GM18519 (cell line): ENCODE measurements at regions not wholly inside any gene's neighbourhood (a gene's known extent, or its start where the extent isn't known, plus 50 kb on each side); places are given as distances from the start of the nearest gene placed in this dataset.

ENCODE experiments used
- ATAC-seq: cut with Tn5 transposase; IDR thresholded peaks from one replicate; pipeline ENCODE4 v1.9.1; 2021; ENCODE audit warnings: mild to moderate bottlenecking, moderate library complexity; ENCODE audit not compliant: unreplicated experiment, low FRiP score

DNA sequence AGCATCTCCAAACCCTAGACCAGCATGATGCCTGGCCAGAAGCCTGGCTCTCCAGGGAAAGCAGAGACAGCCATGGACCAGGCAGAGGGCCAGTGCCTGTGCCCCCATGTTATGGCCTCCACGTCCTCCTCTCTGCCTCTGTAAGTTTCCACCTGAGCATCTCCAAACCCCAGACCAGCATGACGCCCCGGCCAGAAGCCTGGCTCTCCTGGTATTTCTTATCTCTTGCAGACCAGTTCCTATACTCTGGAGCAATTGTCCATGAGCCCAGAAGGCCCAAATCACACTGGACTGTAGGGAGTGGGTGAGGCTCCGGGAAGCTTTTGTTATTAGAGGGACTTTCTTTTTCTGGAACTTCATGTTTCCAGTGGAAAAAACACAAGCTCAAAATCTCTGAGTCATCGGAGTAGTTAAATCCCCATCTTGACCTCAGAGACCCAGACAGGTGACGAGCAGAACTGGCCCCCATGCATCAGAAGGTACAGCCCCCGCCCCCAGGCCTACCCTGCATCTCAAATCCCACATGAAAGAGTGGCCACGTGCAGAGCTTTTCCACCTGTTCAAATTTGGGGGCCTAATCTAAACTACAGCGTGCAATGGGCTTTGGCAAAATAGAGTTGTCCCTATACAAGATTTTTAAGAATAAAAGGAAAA, 110.2 kb upstream of the FOXQ1 start:
- ATAC-seq, result no peak

DNA sequence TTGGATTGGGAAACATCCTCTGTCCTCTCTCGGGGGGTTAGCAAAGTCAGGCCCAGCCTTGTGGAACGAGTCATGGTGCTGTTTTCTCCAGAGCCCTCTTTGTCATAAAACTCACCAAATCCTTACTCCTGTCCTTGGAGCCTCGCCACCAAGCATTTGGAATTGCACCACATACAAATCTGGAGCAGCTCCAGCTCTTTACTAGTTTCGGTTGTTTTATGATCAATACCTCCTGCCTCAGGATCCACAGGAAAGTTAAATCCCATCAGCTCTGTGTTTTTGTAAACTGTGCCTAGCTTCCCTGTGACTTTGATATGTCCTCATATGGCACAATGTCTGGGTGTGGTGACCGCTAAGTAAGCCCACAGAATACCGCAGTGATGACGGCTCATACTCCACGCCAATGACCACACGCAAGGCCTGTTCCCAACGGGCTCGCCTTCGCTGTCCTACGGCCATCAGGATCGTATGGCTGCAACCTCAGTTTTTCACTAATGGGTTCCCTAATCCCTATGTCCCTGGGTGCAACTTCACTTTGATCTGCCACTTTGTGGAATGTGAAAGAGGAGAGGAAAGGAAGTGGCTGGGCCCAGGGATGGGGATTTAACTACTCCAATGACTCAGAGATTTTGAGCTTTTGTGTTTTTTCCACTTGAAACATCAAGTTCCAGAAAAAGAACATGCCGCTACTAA, 111.3 kb upstream of the FOXQ1 start:
- ATAC-seq, result no peak

DNA sequence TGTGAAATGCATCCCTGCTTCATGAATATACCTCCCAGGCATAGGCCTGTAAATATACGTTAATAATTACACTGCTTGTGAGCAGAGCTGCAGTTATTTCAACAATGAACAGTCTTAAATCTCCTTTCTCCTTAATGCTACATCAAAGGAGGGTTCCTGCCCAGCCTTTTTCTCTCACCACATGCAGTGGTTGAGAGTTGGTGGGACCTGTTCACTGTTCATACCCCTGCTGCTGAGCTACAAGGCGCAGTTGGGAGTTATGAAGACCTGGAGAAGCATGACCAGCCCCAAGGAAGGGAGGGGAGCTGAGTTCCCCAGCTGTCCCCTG, 111.9 kb upstream of the FOXQ1 start:
- no peak for ATAC-seq

DNA sequence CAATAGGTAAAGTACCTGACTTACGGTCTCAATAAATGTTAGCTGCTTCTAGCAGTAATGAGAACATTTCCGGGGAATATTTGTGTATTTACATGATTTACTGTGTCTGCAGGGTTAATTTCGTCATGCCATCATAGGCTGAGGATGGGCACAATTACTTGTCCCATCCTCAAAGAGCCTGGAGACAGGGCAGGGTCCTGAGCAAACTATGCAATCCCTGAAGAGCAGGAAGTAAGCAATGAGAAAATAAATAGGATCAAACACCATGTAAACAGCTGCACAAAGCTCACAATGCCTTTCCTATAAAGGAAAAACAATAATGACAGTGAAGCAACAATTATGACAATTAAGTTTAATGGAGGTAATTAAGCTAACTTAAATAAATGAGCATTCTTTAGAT, 114.6 kb upstream of the FOXQ1 start:
- ATAC-seq, result no peak

DNA sequence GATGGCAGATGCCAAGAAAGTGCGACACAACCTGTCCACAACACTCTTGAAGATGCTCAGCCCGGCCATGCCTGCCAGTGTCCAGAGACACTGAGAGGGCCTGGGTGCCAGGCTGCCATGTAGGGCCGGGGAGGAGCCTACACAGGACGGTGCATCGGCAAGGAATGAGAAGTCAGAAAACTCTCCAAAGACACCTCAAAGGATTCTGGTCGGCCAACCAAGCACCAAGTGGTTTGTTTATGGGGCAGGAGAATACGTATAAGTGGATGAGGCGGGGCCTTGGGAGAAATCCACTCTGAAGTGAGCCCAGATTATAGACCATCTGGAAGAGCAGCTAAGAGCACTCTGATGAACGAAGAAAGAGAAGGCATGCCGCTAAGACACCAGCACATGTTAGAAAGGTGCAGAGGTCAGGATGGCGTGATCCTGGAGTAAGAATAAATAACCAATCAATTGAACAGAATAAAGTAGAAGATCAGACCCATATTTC, 120.7 kb upstream of the FOXQ1 start:
- ATAC-seq, result no peak

DNA sequence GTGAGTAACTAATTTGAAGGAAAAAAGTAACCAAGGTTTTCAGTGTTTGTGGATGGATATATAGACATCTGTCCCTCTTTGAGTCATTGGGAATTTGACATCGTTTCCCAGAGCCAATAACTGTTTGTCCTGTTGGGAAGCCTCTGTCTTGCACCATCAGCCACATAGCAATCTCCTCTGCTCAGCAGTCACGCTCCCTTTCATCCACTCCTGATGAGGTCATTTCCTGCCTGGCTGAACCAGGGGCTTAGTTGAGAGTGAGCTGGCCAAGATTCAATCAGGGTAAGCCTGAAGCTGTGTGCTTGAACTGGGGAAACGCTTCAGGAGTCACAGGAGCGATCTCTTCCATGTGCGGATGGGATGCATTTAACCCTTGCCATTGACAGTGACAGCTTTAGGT, 121.5 kb upstream of the FOXQ1 start:
- ATAC-seq, result no peak

DNA sequence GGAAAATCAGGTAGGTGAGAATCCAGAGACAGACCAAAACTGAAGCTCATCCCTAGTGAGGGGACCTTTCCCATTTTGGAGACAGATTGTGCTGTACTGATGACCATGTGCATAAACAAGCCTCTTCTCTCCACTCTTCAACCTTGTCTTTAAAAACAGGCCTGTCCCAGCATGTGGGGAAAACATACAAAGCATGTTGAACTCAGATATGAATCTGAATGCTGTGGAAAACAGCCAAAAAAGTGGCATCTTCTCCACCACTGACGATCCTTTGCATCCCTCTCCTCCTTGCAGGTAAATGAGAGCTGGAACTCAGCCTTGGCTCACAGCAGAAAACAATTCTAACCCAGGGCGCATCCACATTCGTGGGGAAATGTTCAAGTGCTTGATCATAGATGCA, 123.7 kb upstream of the FOXQ1 start:
- no peak for ATAC-seq

DNA sequence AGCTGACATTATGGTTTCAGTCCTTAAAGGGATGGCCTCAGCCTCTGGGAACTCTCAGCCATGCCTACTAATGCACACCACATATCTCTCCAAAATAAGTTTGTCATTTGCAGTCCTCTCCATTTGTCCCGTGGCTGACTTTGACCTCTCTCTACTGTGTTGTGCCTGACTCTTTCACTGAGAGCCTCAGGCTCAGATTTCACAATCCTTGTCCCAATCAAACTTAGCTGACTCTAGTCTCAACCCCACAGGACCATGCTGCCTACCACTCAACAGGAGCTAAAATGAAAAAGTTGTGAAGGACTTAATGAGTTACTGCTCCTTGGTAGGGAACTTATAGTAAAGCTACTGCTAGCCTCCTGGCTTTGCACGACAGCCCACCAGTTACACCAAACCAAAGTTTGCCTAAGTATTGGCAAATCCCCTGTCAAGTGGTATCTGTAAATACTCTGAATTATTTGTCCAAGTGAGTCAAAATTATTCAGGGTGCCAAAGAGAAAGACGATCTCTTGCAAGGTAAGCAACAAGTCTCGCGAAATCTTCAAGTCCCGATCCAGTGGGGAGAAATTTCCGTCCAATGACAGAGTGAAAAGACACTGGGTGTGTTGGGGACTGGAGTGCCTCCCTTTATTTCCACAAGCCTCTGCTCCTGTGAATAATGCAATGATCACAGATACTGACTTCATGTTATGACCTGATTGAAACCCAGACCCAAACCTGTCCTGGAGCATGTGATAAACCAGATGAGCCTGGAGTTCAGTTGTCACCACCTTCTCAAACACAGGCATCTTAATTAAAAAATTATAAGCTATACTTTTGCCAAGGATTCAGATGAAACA, 124.4 kb upstream of the FOXQ1 start:
- no peak for ATAC-seq

DNA sequence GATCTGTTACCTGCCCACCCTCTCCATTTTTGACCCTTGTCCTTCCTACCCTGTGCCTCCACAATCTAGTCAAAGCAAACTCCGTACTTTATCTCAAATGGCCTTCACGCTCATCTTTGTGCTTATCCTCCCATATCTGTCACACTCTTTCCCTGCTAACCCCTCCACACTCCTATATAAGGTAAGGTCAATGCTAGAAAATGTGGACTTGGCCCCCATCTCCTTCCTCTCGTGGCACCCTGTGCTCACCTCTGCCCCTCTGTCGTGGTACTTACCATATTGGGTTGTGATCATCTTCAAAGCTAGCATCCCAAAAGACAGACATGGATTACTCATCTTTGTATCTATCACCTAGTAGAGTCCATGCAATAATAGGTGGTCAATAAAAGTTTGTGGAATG, 127.6 kb upstream of the FOXQ1 start:
- no peak for ATAC-seq

DNA sequence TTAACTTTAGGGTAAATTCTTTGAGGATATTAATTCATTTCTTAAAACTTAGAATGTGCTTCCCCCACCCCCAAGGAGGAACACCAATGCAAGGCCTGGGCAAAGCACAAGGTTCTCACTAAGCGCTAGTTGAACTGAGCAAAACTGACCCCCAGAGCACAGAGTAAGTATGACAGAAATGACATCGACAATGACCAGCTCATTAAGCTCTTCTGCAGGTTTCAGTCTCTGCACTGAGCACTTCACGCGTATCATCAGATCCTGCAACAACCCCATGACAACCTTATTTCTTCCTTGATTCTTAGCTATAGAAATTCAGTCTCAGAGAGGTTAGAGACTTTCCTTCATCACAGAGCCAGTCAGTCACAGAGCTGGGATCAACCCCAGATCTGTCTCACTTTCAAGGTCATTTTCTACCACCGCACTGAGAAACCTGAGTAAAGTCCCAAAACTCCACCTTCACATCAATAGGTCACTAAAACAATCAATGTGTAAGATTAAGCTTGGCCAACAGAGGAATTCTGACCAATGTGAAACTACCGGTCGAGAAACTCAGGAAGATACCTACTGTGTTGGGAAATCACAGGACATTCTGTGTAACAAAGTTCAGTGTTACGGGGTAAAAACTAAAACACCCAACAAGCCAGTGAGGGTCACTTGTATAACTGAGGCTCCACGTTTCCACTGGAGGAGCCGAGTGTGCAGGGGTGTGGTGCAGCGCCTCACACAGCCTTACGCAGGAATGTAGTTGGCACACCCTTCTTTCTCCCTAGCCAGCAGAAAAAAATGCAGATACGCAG, 129.0 kb upstream of the FOXQ1 start:
- ATAC-seq, result no peak

DNA sequence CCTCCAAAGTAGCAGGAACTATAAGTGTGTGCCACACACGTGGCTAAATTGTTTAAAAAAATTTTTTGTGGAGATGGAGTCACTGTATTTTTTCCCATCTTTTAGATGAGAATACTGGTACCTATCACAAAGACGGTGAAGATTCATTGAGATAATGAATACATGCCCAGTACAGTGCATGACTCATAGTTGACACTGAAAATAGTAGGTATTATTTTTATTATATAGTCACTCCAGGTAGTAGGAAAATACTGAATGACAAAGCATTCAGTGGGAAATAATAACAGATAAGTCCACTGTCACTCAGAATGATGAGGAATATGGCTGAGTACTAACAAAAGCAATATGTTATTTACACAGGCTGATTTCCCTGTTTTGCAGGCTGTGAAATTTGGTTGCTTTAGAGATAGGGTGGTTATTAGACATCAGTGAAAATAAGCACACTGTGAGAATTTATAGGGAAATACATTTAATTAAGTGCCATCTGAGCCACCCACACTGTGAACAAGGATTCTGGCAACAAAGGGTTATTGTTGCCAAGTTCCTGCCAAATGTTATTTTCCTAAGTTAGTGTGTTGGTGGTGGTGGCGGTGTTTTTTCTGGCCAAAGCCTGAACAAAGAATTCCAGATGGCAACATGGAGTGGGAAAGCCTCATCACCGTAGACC, 129.8 kb upstream of the FOXQ1 start:
- ATAC-seq, result no peak

DNA sequence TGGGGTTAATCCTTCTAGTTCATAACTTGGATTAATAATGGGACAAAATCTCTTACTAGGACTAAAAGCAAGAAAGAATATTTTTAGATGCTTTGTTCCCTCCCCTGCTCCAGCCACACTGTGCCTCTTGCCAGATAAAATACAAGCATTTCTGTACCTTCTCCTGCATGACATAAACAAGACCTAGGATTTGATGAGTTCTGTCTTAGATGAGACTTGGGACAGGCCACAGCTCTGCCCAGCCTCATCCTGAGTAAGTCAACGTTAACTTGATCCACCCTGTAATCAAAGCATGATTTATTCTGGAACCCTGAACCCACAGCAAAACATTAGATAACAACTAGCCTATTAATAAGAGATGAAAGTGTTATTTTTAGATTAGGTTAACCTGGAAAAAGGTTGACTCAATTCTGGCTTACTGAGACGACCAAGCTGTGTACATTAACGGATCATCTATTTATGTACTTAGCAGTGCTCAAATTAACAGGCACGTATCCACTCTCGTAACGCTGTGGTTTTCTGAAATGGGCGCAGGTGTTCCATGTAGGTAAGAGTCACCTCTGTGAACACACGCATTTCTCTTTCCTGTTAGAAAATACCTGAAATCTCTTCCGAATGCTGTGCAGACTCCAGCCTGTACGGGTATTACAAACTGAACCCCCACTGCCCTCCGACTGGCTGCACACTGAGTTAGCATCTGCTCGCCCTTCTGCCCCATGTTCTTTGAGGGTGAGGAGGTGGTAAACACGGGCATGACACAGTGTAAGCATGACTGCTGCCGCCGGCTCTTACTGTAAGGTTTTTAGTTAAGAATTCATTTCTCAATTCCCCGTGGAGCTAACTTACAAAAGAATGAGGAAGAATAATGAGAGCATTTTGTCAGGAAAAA, 132.1 kb upstream of the FOXQ1 start:
- ATAC-seq, result no peak

DNA sequence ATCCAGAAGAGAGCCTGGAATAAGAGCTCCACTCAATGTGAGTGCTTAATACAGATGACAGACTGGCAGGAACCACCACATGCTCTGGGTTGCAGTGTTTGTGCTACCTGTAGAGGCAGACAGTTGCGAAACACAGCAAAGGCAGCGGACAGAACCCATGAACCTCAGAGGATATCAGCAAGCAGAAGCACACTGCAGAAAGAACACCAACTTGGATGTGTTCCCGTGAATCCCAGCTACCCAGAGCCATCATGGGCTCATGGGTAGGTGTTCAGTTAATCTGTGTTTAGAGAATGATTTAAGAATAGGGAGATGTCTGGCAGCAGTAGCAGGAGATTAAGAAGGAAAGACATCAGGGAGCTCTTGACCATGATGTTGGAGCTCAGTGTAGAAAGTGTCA, 133.3 kb upstream of the FOXQ1 start:
- no peak for ATAC-seq

DNA sequence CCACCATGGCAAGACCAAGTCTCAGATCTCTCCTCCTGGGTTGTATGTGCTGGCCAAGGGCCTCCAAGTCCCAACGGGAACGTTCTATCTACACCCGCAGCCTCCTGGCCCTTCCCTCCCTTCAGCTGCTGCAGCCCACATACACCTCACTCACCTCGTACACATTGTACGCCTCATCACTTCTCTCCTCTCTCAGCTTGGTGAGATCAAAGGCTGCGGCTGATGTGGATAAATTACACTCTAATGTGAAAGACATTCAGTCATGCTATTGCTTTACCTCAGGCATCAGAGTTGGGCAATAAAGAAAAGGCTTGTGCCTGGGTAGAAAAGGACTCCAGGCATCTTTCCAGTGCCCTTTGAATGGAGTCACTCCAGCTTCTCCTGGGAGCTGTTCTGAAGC, 135.3 kb upstream of the FOXQ1 start:
- ATAC-seq, result no peak

DNA sequence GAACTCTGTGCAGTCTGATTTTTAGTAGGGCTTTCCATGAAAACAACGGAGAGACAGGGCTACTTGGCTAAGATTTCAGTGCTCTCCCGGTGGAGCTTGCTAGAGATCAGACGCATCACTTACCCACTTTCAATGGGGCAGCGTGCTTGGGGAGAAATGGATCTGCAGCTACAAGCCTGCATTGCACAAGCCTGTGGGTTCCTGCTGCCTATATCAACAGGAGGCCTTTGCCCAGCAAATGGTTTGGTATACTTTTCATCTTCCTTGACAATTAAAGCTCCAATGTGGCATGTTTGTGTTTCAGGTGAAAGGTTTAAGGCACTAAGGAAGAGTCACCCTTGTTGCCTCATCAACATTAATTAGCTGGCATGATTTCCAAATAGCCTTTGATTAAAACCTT, 136.0 kb upstream of the FOXQ1 start:
- ATAC-seq, result no peak

DNA sequence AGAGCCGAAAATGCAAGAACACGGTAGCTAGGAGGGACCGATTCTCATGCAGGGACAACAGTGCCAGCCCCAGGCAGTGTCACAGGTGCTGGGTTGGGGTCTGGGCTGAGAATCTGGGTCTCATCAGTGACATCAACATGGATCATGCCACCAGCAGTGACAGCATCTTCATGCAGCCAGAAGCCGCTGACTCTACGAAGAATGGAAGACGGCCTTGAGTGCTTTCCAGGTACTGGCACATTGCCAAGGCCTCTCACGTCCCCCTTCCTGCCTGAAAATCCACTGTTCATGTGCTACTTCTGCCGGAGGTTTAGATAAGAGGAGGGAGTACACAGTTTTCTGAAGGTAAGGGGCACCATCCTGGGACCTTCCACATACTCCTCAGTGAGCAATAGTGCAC, 141.1 kb upstream of the FOXQ1 start:
- no peak for ATAC-seq

DNA sequence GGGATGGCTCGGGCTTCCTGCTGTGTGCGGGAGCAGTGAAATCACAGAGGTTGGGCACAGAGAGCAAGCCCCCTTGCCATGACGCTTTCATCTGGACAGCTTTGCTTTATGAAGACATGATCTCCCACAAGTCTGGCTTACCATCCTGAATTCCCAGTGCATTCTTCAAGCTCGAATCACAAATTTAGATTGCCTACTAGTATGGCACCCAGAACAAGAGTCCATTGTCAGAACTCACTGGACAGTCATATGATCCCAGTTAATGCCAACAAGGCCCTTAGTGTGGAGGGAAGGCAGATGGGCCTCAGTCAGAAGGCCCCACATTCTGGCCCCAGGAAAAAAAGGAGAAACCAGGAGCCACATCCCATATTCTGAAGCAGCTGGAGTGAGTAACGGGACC, 147.3 kb upstream of the FOXQ1 start:
- no peak for ATAC-seq

DNA sequence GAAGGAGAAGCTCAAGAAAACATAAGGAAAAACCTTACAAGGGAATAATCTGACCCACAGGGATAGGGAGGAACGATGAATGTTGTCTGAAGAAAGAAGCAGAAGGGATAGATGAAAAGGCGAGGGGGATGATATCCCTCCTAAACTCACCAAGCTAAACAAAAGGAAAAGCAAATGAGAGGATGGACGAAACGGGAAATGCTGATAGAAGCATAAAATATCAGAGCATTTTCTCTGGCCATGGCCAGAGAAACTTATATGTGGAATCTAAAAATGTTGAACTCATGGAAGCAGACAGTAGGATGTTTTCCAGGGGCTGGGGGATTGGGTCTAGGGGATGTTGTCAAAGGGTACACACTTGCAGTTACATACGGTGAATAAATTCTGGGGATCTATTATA, 148.4 kb upstream of the FOXQ1 start:
- no peak for ATAC-seq
